ENCODE measurements at regions not wholly inside any gene's neighbourhood (a gene's known extent, or its start where the extent isn't known, plus 50 kb on each side); places are given as distances from the start of the nearest gene placed in this dataset.
"Not testable (repeated sequence)": the region's sequence is repeated elsewhere in the genome, so short reads cannot be mapped to it uniquely, and the experiment has no call there.

- Mint-ChIP-seq H3K27ac (no peak overlapping the region), H3K4me3 (no peak overlapping the region), H3K27me3 (peaks cover 18 to 23% of the 10 kb centered on the region in 2 donors), H3K9me3 (peaks cover 5% of the 10 kb centered on the region), H3K4me1 (ENCODE audit: low read depth in 2 of 2) (no peaks in the 10 kb centered on the region), H3K36me3 (no peaks in the 10 kb centered on the region)
- ATAC-seq (no peak), DNase-seq (ENCODE audit: low spot score) (no peak)
These were observed 338.7 kb upstream of the ARID1B start for GRCh38 chr6:156438350-156438923.

- no peak for DNase-seq (ENCODE audit: low spot score)
- no peaks in the 10 kb centered on the region for H3K4me1 Mint-ChIP-seq (ENCODE audit: low read depth in 2 of 2)
- peaks cover 17 to 23% of the 10 kb centered on the region in 2 donors for H3K27me3 Mint-ChIP-seq
- H3K4me3 Mint-ChIP-seq, result no peak overlapping the region
- ATAC-seq, result no peak
- H3K9me3 Mint-ChIP-seq, result peaks cover 5% of the 10 kb centered on the region
- no peak overlapping the region for H3K27ac Mint-ChIP-seq
- H3K36me3 Mint-ChIP-seq, result no peaks in the 10 kb centered on the region
These were observed 339.9 kb upstream of the ARID1B start for GRCh38 chr6:156437121-156437879.

GRCh38 chr6:156434795-156435190, 342.4 kb upstream of the ARID1B start:
- no peaks in the 10 kb centered on the region for H3K4me1 Mint-ChIP-seq (ENCODE audit: low read depth in 2 of 2)
- no peaks in the 10 kb centered on the region for H3K36me3 Mint-ChIP-seq
- no peak overlapping the region for H3K27ac Mint-ChIP-seq
- peaks cover 5% of the 10 kb centered on the region for H3K9me3 Mint-ChIP-seq
- ATAC-seq, result no peak
- DNase-seq (ENCODE audit: low spot score), result no peak
- no peak overlapping the region for H3K4me3 Mint-ChIP-seq
- peaks cover 4 to 13% of the 10 kb centered on the region in 2 donors for H3K27me3 Mint-ChIP-seq

GRCh38 chr6:156434049-156434794, 343.0 kb upstream of the ARID1B start:
- peaks cover 0 to 11% of the 10 kb centered on the region in 2 donors for H3K27me3 Mint-ChIP-seq
- DNase-seq (ENCODE audit: low spot score) (no peak), ATAC-seq (no peak)
- H3K4me3 Mint-ChIP-seq, result no peak overlapping the region
- no peaks in the 10 kb centered on the region for H3K36me3 Mint-ChIP-seq
- H3K9me3 Mint-ChIP-seq, result peaks cover 5% of the 10 kb centered on the region
- no peak overlapping the region for H3K27ac Mint-ChIP-seq
- H3K4me1 Mint-ChIP-seq (ENCODE audit: low read depth in 2 of 2), result no peaks in the 10 kb centered on the region

DNA sequence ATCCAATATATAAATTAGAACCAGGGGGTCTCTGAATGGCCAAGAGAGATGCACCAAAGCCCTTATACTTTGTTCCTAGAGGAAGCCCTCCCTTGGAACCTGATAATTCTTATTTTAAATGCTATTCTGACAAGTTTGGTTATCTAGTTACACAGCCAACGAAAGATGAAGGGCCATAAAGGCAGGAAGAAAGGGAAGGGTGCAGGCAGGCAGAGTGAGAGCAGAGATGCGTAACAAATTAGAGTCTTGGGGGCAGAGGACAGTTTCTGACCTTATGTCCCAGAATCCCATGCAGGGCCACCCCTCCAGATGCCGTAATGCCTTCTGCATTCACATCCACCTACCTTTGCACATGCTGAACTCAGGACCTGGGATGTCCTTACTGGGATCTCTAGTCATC, 344.6 kb upstream of the ARID1B start:
- Mint-ChIP-seq H3K9me3 (peaks cover 5% of the 10 kb centered on the region), H3K4me3 (no peak overlapping the region), H3K27ac (no peak overlapping the region), H3K36me3 (no peaks in the 10 kb centered on the region), H3K27me3 (peaks cover 0 to 11% of the 10 kb centered on the region in 2 donors), H3K4me1 (ENCODE audit: low read depth in 2 of 2) (no peaks in the 10 kb centered on the region)
- ATAC-seq (no peak), DNase-seq (ENCODE audit: low spot score) (no peak)

- Mint-ChIP-seq H3K4me1 (ENCODE audit: low read depth in 2 of 2) (no peaks in the 10 kb centered on the region), H3K27me3 (peaks cover 9 to 14% of the 10 kb centered on the region in 2 donors), H3K9me3 (peaks cover 5% of the 10 kb centered on the region), H3K4me3 (no peak overlapping the region), H3K27ac (no peak overlapping the region), H3K36me3 (no peaks in the 10 kb centered on the region)
- ATAC-seq (no peak), DNase-seq (ENCODE audit: low spot score) (no peak)
These were observed 346.8 kb upstream of the ARID1B start for GRCh38 chr6:156430386-156430785.

DNA sequence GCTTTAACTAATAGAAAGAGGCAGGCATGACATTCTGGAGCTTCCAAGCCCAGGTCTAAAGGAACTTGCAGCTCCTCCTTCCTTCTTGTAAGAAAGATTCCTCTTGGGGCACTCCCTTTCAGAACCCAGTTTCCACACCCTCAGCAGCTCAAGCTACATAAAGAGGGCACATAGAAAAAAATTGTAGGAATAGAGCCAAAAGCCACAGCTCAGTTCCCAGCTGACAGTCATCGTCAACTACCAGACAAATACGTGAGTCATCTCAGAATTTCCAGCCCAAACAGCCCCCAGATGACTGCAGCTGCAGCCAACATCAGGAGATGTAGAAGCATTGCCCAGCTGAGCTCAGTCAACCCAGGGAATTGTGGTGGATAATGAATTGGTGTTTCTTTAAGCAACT, 349.8 kb upstream of the ARID1B start:
- ATAC-seq, result no peak

GRCh38 chr6:156425359-156426020, 351.7 kb upstream of the ARID1B start:
- peaks cover 27 to 29% of the 10 kb centered on the region in 2 donors for H3K4me1 Mint-ChIP-seq (ENCODE audit: low read depth in 2 of 2)
- H3K9me3 Mint-ChIP-seq, result no peaks in the 10 kb centered on the region
- H3K27ac Mint-ChIP-seq, result no peak overlapping the region
- ATAC-seq, result no peak
- no peak overlapping the region for H3K4me3 Mint-ChIP-seq
- no peaks in the 10 kb centered on the region for H3K36me3 Mint-ChIP-seq
- H3K27me3 Mint-ChIP-seq, result peaks cover 15 to 24% of the 10 kb centered on the region in 2 donors
- no peak for DNase-seq (ENCODE audit: low spot score)

More for the DNA sequence above, 349.8 kb upstream of the ARID1B start:
- Mint-ChIP-seq H3K9me3 (no peaks in the 10 kb centered on the region), H3K27me3 (peaks cover 13 to 19% of the 10 kb centered on the region in 2 donors), H3K36me3 (no peaks in the 10 kb centered on the region), H3K27ac (no peak overlapping the region), H3K4me3 (no peak overlapping the region), H3K4me1 (ENCODE audit: low read depth in 2 of 2) (peaks cover 22 to 24% of the 10 kb centered on the region in 2 donors)
- no peak for DNase-seq (ENCODE audit: low spot score)

DNA sequence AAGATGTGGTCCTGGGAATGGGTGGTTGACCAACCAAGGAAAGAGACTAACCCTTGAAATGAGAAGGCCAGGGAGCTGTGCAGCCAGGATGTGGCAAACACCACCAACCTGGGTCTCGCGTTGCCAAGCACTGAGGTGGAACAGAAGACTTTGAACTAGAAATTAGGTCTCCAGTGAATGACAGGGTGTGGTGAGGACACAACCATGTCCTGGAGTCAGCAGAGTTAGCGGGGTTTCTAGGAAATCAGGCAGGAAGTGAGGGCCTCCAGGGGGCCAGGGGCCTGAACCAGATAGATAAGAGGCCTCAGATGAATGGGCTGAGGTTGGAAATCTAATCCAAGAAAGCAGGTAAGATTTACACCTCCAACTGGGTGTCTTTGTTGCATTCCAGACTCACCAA, 353.3 kb upstream of the ARID1B start:
- ATAC-seq (peak; percentile 52 to 67), DNase-seq (ENCODE audit: low spot score) (no peak)
- Mint-ChIP-seq H3K27ac (no peak overlapping the region), H3K9me3 (no peaks in the 10 kb centered on the region), H3K27me3 (peaks cover 17 to 24% of the 10 kb centered on the region in 2 donors), H3K4me1 (ENCODE audit: low read depth in 2 of 2) (peaks cover 27 to 29% of the 10 kb centered on the region in 2 donors), H3K36me3 (no peaks in the 10 kb centered on the region), H3K4me3 (peak overlapping the region; percentile 16)

GRCh38 chr6:156423075-156423474, 354.1 kb upstream of the ARID1B start:
- Mint-ChIP-seq H3K9me3 (no peaks in the 10 kb centered on the region), H3K4me1 (ENCODE audit: low read depth in 2 of 2) (peaks cover 27 to 29% of the 10 kb centered on the region in 2 donors), H3K27me3 (peaks cover 17 to 24% of the 10 kb centered on the region in 2 donors), H3K27ac (no peak overlapping the region), H3K4me3 (peak overlapping the region; percentile 16), H3K36me3 (no peaks in the 10 kb centered on the region)
- DNase-seq (ENCODE audit: low spot score), result no peak
- ATAC-seq, result no peak

GRCh38 chr6:156421933-156422332, 355.2 kb upstream of the ARID1B start:
- ATAC-seq, result no peak
- no peak for DNase-seq (ENCODE audit: low spot score)
- H3K36me3 Mint-ChIP-seq, result no peaks in the 10 kb centered on the region
- peak overlapping the region; percentile 7 for H3K4me3 Mint-ChIP-seq
- no peak overlapping the region for H3K27ac Mint-ChIP-seq
- peaks cover 27 to 29% of the 10 kb centered on the region in 2 donors for H3K4me1 Mint-ChIP-seq (ENCODE audit: low read depth in 2 of 2)
- H3K9me3 Mint-ChIP-seq, result no peaks in the 10 kb centered on the region
- peaks cover 20 to 25% of the 10 kb centered on the region in 2 donors for H3K27me3 Mint-ChIP-seq

- ATAC-seq; H3K36me3 Mint-ChIP-seq; H3K4me3 Mint-ChIP-seq; H3K27ac Mint-ChIP-seq; H3K9me3 Mint-ChIP-seq; DNase-seq (ENCODE audit: low spot score): not testable (repeated sequence)
- peaks cover 19 to 23% of the 10 kb centered on the region in 2 donors for H3K27me3 Mint-ChIP-seq
- H3K4me1 Mint-ChIP-seq (ENCODE audit: low read depth in 2 of 2), result peaks cover 27 to 29% of the 10 kb centered on the region in 2 donors
These were observed 355.9 kb upstream of the ARID1B start for GRCh38 chr6:156421301-156421700.

- Mint-ChIP-seq H3K4me3 (no peak overlapping the region), H3K27ac (no peak overlapping the region), H3K4me1 (ENCODE audit: low read depth in 2 of 2) (peaks cover 27 to 29% of the 10 kb centered on the region in 2 donors), H3K27me3 (peaks cover 22 to 25% of the 10 kb centered on the region in 2 donors), H3K9me3 (no peaks in the 10 kb centered on the region), H3K36me3 (no peaks in the 10 kb centered on the region)
- ATAC-seq (no peak), DNase-seq (ENCODE audit: low spot score) (no peak)
These were observed 356.8 kb upstream of the ARID1B start for GRCh38 chr6:156420172-156420993.

Data from natural killer cell treated with Interleukin-12 subunit alpha and Interleukin-12 subunit beta and Interleukin-15 and Interleukin-18, amount 100 ng/mL, for 72 hours (primary cell).